Fibroblast of the aortic adventitia (primary cell): ENCODE measurements at regions not wholly inside any gene's neighbourhood (a gene's known extent, or its start where the extent isn't known, plus 50 kb on each side); places are given as distances from the start of the nearest gene placed in this dataset.

ENCODE experiments used
- DNase-seq: peaks from one replicate; pipeline ENCODE4 v3.0.0-alpha.2; 2010; ENCODE audit warnings: low read depth
- H3K4me3 ChIP-seq: 2 replicates; pipeline ENCODE4 v1.5.1; 2011; ENCODE audit warnings: low read depth, mild to moderate bottlenecking, control low read depth, low read length, moderate library complexity
- TF ChIP-seq, protein P1 (sequence below): IDR thresholded peaks from 2 replicates; pipeline ENCODE4 v1.5.1; 2011; ENCODE audit warnings: mild to moderate bottlenecking, low read length, control low read depth, inconsistent platforms; ENCODE audit not compliant: insufficient read depth

DNA sequence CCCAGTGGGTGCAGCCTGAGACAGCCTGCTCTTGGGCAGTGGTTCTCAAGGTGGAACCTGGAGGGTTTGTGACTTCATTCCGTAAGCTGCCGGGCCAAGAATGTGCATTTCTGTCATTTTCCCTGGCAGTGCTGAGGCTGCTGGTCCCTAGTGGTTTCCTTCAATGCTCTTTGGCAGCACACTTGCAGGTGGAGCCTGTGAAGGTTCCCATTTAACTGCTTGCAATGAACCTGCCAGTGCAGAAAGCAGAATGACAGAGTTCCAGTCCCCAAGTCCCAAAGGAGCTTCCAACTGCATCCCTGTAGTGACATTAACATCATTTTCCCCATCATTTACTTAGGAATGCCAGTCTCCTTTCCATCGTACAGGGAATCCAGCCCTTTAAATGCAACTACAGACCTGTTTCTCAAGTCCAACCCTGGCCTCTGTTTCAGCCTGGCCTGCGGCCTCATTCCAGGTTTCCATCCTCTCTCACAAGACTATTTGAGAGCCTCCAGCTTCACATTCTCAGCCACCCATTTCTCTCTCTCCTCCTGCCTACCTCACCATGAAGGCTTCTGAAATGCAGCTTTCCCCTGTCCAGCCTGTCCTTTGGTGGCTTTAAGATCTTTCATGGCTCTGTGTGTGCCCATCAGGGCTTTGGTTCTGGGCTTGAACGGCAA lies 149.7 kb upstream of the GGTLC1 start:
- TF ChIP-seq, protein P1, sequence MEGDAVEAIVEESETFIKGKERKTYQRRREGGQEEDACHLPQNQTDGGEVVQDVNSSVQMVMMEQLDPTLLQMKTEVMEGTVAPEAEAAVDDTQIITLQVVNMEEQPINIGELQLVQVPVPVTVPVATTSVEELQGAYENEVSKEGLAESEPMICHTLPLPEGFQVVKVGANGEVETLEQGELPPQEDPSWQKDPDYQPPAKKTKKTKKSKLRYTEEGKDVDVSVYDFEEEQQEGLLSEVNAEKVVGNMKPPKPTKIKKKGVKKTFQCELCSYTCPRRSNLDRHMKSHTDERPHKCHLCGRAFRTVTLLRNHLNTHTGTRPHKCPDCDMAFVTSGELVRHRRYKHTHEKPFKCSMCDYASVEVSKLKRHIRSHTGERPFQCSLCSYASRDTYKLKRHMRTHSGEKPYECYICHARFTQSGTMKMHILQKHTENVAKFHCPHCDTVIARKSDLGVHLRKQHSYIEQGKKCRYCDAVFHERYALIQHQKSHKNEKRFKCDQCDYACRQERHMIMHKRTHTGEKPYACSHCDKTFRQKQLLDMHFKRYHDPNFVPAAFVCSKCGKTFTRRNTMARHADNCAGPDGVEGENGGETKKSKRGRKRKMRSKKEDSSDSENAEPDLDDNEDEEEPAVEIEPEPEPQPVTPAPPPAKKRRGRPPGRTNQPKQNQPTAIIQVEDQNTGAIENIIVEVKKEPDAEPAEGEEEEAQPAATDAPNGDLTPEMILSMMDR = no peak
- no peak overlapping the region for H3K4me3 ChIP-seq
- no peak for DNase-seq

DNA sequence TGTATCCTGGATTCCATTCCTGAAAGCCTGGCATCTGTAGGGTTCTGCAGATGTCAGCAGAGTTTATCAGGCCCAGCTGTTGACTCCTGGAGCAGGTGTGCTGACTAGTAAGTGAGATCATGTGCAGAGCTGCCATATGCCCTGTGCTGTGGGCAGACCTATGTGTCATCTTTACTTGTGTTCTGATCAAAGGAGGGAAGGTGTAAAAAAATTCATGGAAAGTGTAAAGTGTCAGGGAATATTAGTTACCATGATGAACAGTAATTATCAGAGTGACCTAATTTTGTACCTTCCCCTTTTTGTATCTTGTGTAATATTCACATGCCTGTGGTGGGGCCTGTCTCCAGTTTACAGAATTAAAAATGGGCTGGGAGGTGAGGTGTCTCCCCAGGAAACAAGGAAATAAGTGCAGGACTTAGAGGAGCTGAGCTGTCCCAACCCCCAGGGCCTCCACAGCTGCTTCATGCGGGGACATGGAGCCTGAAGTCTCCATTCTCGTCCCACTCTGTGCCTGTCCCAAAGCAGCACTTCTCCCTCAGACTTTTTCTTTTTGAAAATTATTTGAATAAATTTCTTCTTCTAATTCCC lies 148.2 kb upstream of the GGTLC1 start:
- TF ChIP-seq, protein P1 = no peak
- H3K4me3 ChIP-seq = no peak overlapping the region
- DNase-seq = no peak

DNA sequence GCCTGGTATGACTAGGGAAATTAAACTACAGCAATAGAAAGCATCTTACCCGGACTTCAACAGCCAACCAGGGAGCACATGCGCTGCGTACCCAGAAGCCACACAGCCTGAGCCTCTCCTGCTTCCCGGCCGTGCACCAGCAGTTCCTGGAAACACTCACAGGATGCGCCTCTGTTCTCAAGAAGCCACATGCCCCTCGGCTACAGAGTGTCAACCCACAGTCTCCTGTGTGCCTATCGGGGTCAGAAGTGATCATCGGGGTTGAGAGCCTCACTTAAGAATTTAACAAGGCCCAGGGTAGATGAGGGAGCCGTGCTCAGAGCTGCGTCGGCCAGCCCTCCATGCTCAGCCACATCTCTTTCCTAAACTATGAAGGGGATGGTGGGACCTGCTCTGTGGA lies 147.2 kb upstream of the GGTLC1 start:
- no peak for DNase-seq
- no peak overlapping the region for H3K4me3 ChIP-seq
- TF ChIP-seq, protein P1 = no peak

DNA sequence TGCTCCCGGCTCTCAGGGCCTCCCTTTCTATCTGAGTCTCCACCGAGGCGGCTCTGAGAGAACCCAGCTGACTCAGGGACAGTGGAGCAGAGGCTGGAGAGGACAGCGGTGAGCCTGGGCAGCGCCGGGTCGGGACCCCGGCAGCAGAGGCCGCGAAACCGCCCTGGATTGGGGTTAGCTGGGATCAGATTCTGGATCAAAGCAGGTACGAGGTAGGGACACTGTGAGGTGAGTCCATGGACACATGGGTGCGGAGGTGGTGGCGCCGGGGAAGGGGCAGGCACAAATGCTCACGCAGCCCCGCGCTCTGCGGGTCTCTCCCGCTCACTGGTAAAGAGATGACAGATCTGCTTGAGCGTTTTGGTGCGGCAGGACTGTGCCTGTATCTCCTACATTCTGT lies 146.4 kb upstream of the GGTLC1 start:
- TF ChIP-seq, protein P1 = no peak
- no peak overlapping the region for H3K4me3 ChIP-seq
- no peak for DNase-seq

DNA sequence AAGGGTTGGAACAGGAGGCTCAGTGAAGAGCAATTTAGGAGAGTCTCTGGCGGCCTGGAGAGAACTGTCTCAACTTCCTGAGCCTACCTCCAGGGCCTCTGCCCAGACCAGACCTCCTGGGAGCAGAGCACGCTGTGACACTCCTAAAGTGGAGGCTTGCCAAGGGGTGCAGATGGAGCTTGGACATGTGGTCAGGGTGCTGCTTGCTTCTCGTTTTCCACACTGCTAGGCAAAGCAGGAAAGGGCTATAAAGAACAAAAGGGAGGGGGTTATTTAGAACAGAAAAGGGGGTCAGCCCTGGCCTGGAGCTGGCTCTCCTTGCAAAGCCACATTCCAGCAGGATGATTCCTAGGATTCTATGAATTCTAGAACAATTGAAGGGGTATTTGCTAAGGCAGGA lies 145.7 kb upstream of the GGTLC1 start:
- DNase-seq = peak; percentile 25
- TF ChIP-seq, protein P1 = no peak
- H3K4me3 ChIP-seq = no peak overlapping the region

DNA sequence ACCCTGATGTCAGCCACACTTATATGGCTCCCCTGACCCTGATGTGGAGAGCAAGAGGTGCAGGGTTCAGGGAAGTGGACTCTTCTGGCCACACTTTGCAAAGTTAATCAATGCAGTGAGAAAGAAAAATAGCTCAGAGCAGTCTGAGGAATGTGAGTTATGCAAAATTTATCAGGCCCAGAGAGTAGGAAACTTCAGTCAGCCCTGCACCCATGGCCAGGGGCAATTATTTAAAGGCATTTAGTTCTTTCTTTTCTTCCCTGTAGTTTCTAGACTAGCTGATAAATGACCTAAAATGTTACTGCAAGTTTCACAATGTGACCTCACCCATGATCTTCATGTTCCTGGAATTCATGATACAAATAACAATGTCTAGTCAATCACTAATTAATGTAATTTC lies 143.7 kb upstream of the GGTLC1 start:
- TF ChIP-seq, protein P1 = no peak
- DNase-seq = peak; percentile 30
- H3K4me3 ChIP-seq = no peak overlapping the region

DNA sequence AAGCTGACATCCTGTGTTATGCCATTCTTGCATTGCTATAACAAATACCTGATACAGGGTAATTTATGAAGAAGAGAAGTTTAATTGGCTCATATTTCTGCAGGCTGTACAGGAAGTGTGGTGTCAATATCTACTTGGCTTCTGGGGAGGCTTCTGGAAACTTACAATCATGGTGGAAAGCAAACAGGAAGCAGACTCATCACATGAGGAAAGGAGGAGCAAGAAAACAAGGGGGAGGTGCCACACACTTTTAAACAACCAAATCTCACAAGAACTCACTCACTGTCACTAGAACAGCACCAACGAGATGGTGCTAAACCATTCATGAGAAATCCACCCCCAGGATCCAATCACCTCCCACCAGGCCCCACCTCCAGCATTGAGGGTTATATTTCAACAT lies 143.1 kb upstream of the GGTLC1 start:
- DNase-seq = no peak
- no peak overlapping the region for H3K4me3 ChIP-seq
- TF ChIP-seq, protein P1 = no peak
